ENCODE measurements at regions not wholly inside any gene's neighbourhood (a gene's known extent, or its start where the extent isn't known, plus 50 kb on each side); places are given as distances from the start of the nearest gene placed in this dataset.

- TF ChIP-seq, protein P1, sequence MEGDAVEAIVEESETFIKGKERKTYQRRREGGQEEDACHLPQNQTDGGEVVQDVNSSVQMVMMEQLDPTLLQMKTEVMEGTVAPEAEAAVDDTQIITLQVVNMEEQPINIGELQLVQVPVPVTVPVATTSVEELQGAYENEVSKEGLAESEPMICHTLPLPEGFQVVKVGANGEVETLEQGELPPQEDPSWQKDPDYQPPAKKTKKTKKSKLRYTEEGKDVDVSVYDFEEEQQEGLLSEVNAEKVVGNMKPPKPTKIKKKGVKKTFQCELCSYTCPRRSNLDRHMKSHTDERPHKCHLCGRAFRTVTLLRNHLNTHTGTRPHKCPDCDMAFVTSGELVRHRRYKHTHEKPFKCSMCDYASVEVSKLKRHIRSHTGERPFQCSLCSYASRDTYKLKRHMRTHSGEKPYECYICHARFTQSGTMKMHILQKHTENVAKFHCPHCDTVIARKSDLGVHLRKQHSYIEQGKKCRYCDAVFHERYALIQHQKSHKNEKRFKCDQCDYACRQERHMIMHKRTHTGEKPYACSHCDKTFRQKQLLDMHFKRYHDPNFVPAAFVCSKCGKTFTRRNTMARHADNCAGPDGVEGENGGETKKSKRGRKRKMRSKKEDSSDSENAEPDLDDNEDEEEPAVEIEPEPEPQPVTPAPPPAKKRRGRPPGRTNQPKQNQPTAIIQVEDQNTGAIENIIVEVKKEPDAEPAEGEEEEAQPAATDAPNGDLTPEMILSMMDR (IDR thresholded peaks at IDR 0.05): no peak
- TF ChIP-seq POLR2A (IDR thresholded peaks at IDR 0.05; ENCODE audit: low read depth) (no peak), POLR2AphosphoS5 (IDR thresholded peaks at IDR 0.05) (no peak), EP300 (IDR thresholded peaks at IDR 0.05) (no peak)
These were observed 119.7 kb upstream of the NUDT6 start for GRCh38 chr4:123042095-123042494.

Measured in esophagus muscularis mucosa (tissue), 4 donors.